ENCODE measurements at regions not wholly inside any gene's neighbourhood (a gene's known extent, or its start where the extent isn't known, plus 50 kb on each side); places are given as distances from the start of the nearest gene placed in this dataset.

- TF ChIP-seq REST (IDR thresholded peaks at IDR 0.05) (no peak), CTCF (IDR thresholded peaks at IDR 0.05; ENCODE audit: low read depth, low read length, missing input control) (no peak), YY1 (IDR thresholded peaks at IDR 0.05) (no peak), GABPA (IDR thresholded peaks at IDR 0.05 in 1 of 2, conservative IDR thresholded peaks at IDR 0.05 in 1 of 2) (no peak), MAX (IDR thresholded peaks at IDR 0.05) (no peak), RAD21 (IDR thresholded peaks at IDR 0.05) (no peak), ZBTB33 (IDR thresholded peaks at IDR 0.05) (no peak), JUND (IDR thresholded peaks at IDR 0.05) (no peak), FOXA1 (IDR thresholded peaks at IDR 0.05) (no peak)
These were observed 700.8 kb upstream of the KCND2 start for GRCh38 chr7:119572132-119572531.

Measured in liver (tissue), 3 donors.